ENCODE measurements at regions not wholly inside any gene's neighbourhood (a gene's known extent, or its start where the extent isn't known, plus 50 kb on each side); places are given as distances from the start of the nearest gene placed in this dataset.

DNA sequence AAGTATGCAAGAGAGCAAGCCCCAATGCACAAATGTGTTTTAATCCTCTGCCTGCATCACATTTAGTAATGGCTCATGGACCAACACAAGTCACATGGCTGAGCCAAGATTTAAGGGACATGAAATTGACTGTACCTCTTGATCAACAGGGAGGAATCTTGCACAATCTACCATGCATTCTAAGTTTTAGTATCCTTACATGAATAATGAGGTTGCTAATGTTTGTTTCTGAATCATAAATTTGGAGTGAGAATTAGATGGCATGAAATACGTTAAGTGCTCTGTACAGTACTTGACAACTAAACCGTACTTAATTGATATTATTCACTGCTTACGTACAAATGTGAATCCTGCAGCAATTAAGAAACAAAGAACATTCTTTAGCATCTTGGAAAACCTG lies 553.8 kb upstream of the JAG1 start (continued):
- TF ChIP-seq, protein P1, sequence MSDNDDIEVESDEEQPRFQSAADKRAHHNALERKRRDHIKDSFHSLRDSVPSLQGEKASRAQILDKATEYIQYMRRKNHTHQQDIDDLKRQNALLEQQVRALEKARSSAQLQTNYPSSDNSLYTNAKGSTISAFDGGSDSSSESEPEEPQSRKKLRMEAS (CRISPR knock-in tag; IDR thresholded peaks at IDR 0.05) = no peak

DNA sequence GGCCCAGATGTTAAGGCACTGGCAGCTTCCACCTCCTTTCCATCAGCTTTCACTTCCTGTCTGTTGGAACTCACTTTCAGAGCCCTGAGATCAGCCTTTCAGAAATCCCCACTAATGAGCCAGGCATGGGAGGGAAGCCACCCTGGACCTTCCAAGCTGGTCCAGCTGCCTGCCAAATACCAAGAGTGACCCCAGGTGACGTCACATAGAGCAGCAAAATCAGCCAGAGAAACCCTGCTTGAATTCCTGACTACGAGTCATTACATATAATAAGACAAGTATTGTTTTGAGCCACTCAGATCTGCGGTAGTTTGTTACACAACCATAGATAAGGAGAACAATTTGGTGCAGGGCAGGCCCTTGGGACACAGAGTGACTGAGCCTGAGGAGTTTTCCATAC lies 556.0 kb upstream of the JAG1 start:
- ATAC-seq (no peak; the same call in 1 of the 2 replicates), DNase-seq (ENCODE audit: low spot score) (no peak)

DNA sequence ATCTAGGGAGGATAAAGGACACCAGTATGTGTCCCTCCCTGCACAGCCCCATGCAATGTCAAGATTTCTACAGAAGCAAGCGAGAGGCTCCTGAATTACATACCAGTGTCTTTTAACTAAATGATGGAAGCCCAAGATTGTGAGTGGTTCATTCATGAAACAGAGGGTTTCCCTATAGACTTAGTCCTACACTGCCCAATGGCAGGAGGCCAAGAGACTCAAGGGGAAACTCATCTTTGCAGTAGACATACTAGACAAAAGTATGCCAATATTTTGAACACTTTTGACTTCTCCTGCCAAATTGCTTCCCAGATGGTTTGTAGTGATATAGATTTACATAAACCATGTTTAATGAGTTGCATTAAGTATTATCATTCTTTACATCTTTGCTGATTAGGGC lies 557.2 kb upstream of the JAG1 start:
- H3K9me3 Mint-ChIP-seq = no peaks in the 10 kb centered on the region
- no peaks in the 10 kb centered on the region for H3K36me3 Mint-ChIP-seq
- ChIA-PET POLR2A (no interaction called here), CTCF (no interaction called here)
- no peak for ATAC-seq
- H3K4me3 Mint-ChIP-seq = no peak overlapping the region
- no peak overlapping the region for H3K27ac Mint-ChIP-seq
- peaks cover 33% of the 10 kb centered on the region for H3K4me1 Mint-ChIP-seq
- no peak for DNase-seq (ENCODE audit: low spot score)
- H3K27me3 Mint-ChIP-seq (ENCODE audit: low read depth) = no peaks in the 10 kb centered on the region
- TF ChIP-seq ZBTB21 (CRISPR knock-in tag; IDR thresholded peaks at IDR 0.05; ENCODE audit: borderline replicate concordance) = no peak
- TF ChIP-seq, protein P2, sequence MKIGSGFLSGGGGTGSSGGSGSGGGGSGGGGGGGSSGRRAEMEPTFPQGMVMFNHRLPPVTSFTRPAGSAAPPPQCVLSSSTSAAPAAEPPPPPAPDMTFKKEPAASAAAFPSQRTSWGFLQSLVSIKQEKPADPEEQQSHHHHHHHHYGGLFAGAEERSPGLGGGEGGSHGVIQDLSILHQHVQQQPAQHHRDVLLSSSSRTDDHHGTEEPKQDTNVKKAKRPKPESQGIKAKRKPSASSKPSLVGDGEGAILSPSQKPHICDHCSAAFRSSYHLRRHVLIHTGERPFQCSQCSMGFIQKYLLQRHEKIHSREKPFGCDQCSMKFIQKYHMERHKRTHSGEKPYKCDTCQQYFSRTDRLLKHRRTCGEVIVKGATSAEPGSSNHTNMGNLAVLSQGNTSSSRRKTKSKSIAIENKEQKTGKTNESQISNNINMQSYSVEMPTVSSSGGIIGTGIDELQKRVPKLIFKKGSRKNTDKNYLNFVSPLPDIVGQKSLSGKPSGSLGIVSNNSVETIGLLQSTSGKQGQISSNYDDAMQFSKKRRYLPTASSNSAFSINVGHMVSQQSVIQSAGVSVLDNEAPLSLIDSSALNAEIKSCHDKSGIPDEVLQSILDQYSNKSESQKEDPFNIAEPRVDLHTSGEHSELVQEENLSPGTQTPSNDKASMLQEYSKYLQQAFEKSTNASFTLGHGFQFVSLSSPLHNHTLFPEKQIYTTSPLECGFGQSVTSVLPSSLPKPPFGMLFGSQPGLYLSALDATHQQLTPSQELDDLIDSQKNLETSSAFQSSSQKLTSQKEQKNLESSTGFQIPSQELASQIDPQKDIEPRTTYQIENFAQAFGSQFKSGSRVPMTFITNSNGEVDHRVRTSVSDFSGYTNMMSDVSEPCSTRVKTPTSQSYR (CRISPR knock-in tag; IDR thresholded peaks at IDR 0.05) = no peak
- no peak for TF ChIP-seq MXD4 (CRISPR knock-in tag; IDR thresholded peaks at IDR 0.05; ENCODE audit: borderline replicate concordance)
- TF ChIP-seq SMAD3 (CRISPR knock-in tag; IDR thresholded peaks at IDR 0.05; ENCODE audit: borderline replicate concordance) = no peak
- TF ChIP-seq NFE2L1 (CRISPR knock-in tag; IDR thresholded peaks at IDR 0.05) = no peak
- TF ChIP-seq, protein P3, sequence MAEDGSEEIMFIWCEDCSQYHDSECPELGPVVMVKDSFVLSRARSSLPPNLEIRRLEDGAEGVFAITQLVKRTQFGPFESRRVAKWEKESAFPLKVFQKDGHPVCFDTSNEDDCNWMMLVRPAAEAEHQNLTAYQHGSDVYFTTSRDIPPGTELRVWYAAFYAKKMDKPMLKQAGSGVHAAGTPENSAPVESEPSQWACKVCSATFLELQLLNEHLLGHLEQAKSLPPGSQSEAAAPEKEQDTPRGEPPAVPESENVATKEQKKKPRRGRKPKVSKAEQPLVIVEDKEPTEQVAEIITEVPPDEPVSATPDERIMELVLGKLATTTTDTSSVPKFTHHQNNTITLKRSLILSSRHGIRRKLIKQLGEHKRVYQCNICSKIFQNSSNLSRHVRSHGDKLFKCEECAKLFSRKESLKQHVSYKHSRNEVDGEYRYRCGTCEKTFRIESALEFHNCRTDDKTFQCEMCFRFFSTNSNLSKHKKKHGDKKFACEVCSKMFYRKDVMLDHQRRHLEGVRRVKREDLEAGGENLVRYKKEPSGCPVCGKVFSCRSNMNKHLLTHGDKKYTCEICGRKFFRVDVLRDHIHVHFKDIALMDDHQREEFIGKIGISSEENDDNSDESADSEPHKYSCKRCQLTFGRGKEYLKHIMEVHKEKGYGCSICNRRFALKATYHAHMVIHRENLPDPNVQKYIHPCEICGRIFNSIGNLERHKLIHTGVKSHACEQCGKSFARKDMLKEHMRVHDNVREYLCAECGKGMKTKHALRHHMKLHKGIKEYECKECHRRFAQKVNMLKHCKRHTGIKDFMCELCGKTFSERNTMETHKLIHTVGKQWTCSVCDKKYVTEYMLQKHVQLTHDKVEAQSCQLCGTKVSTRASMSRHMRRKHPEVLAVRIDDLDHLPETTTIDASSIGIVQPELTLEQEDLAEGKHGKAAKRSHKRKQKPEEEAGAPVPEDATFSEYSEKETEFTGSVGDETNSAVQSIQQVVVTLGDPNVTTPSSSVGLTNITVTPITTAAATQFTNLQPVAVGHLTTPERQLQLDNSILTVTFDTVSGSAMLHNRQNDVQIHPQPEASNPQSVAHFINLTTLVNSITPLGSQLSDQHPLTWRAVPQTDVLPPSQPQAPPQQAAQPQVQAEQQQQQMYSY (CRISPR knock-in tag; IDR thresholded peaks at IDR 0.05) = no peak

More for the DNA sequence above, 556.0 kb upstream of the JAG1 start:
- no peak for TF ChIP-seq GABPB1 (CRISPR knock-in tag; IDR thresholded peaks at IDR 0.05)
- no peak for TF ChIP-seq MYBL2 (CRISPR knock-in tag; IDR thresholded peaks at IDR 0.05)
- TF ChIP-seq TP53 (CRISPR knock-in tag; IDR thresholded peaks at IDR 0.05) = no peak
- TF ChIP-seq, protein P4, sequence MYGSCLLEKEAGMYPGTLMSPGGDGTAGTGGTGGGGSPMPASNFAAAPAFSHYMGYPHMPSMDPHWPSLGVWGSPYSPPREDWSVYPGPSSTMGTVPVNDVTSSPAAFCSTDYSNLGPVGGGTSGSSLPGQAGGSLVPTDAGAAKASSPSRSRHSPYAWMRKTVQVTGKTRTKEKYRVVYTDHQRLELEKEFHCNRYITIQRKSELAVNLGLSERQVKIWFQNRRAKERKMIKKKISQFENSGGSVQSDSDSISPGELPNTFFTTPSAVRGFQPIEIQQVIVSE (CRISPR knock-in tag; IDR thresholded peaks at IDR 0.05; ENCODE audit: borderline replicate concordance) = no peak
- TF ChIP-seq IRF2 (CRISPR knock-in tag; IDR thresholded peaks at IDR 0.05; ENCODE audit: borderline replicate concordance, low read depth) = no peak
- TF ChIP-seq, protein P5, sequence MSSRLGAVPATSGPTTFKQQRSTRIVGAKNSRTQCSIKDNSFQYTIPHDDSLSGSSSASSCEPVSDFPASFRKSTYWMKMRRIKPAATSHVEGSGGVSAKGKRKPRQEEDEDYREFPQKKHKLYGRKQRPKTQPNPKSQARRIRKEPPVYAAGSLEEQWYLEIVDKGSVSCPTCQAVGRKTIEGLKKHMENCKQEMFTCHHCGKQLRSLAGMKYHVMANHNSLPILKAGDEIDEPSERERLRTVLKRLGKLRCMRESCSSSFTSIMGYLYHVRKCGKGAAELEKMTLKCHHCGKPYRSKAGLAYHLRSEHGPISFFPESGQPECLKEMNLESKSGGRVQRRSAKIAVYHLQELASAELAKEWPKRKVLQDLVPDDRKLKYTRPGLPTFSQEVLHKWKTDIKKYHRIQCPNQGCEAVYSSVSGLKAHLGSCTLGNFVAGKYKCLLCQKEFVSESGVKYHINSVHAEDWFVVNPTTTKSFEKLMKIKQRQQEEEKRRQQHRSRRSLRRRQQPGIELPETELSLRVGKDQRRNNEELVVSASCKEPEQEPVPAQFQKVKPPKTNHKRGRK (CRISPR knock-in tag; IDR thresholded peaks at IDR 0.05; ENCODE audit: borderline replicate concordance) = no peak
- TF ChIP-seq NFYB (CRISPR knock-in tag; conservative IDR thresholded peaks at IDR 0.05; ENCODE audit: low read depth) = no peak
- TF ChIP-seq CBFB (CRISPR knock-in tag; IDR thresholded peaks at IDR 0.05; ENCODE audit: low read depth) = no peak
- TF ChIP-seq, protein P1 (CRISPR knock-in tag; IDR thresholded peaks at IDR 0.05) = no peak
- no peak for TF ChIP-seq FOXK1 (CRISPR knock-in tag; IDR thresholded peaks at IDR 0.05)
- no peak for TF ChIP-seq TEAD4 (CRISPR knock-in tag; IDR thresholded peaks at IDR 0.05)
- TF ChIP-seq, protein P6, sequence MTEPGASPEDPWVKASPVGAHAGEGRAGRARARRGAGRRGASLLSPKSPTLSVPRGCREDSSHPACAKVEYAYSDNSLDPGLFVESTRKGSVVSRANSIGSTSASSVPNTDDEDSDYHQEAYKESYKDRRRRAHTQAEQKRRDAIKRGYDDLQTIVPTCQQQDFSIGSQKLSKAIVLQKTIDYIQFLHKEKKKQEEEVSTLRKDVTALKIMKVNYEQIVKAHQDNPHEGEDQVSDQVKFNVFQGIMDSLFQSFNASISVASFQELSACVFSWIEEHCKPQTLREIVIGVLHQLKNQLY (CRISPR knock-in tag; IDR thresholded peaks at IDR 0.05) = no peak
- no peak for TF ChIP-seq JAZF1 (CRISPR knock-in tag; IDR thresholded peaks at IDR 0.05)
- TF ChIP-seq SMAD4 (CRISPR knock-in tag; IDR thresholded peaks at IDR 0.05) = no peak
- TF ChIP-seq TCF7 (CRISPR knock-in tag; IDR thresholded peaks at IDR 0.05; ENCODE audit: low read depth) = no peak
- no peak overlapping the region for H3K27ac Mint-ChIP-seq
- no peaks in the 10 kb centered on the region for H3K9me3 Mint-ChIP-seq
- H3K27me3 Mint-ChIP-seq (ENCODE audit: low read depth) = no peaks in the 10 kb centered on the region
- peaks cover 25% of the 10 kb centered on the region for H3K4me1 Mint-ChIP-seq
- POLR2A ChIA-PET = no interaction called here
- H3K4me3 Mint-ChIP-seq = no peak overlapping the region
- no peaks in the 10 kb centered on the region for H3K36me3 Mint-ChIP-seq
- CTCF ChIA-PET = interaction anchor here (1.3 kb wide), 1 partner anchor 25 kb away, joined by 3 read pairs; no protein-coding TSS in a partner anchor
